Activated naive CD4-positive, alpha-beta T cell treated with anti-CD3 and anti-CD28 coated beads, Interleukin-2, amount 50 U/mL, for 24 hours (primary cell): ENCODE measurements at regions not wholly inside any gene's neighbourhood (a gene's known extent, or its start where the extent isn't known, plus 50 kb on each side); places are given as distances from the start of the nearest gene placed in this dataset.

Source experiments
- H3K27ac Mint-ChIP-seq: one replicate; pipeline ENCODE4 v1.8.0; 2021; ENCODE audit warnings: mild to moderate bottlenecking, mixed read lengths
- H3K27me3 Mint-ChIP-seq: one replicate; pipeline ENCODE4 v1.8.0; 2021; ENCODE audit warnings: mixed read lengths
- H3K36me3 Mint-ChIP-seq: one replicate; pipeline ENCODE4 v1.8.0; 2021; ENCODE audit warnings: mixed read lengths
- H3K4me1 Mint-ChIP-seq: one replicate; pipeline ENCODE4 v1.8.0; 2021; ENCODE audit warnings: mixed read lengths
- H3K4me3 Mint-ChIP-seq: one replicate; pipeline ENCODE4 v1.8.0; 2021; ENCODE audit warnings: mild to moderate bottlenecking, mixed read lengths
- H3K9me3 Mint-ChIP-seq: one replicate; pipeline ENCODE4 v1.8.0; 2021; ENCODE audit warnings: mixed read lengths

- Mint-ChIP-seq H3K27me3 (no peaks in the 10 kb centered on the region), H3K4me1 (peaks cover 6% of the 10 kb centered on the region), H3K27ac (no peak overlapping the region), H3K9me3 (peaks cover 13% of the 10 kb centered on the region), H3K4me3 (no peak overlapping the region), H3K36me3 (peaks cover 3% of the 10 kb centered on the region)
Measured at GRCh38 chr3:31054032-31054431, 159.6 kb upstream of the GADL1 start.

GRCh38 chr3:31055757-31056156 is 161.3 kb upstream of the GADL1 start:
- Mint-ChIP-seq H3K4me3 (no peak overlapping the region), H3K36me3 (peaks cover 6% of the 10 kb centered on the region), H3K9me3 (peaks cover 23% of the 10 kb centered on the region), H3K27me3 (no peaks in the 10 kb centered on the region), H3K27ac (no peak overlapping the region), H3K4me1 (peaks cover 6% of the 10 kb centered on the region)

GRCh38 chr3:31057891-31058290 is 163.4 kb upstream of the GADL1 start:
- H3K27ac Mint-ChIP-seq, result no peak overlapping the region
- peaks cover 6% of the 10 kb centered on the region for H3K4me1 Mint-ChIP-seq
- peaks cover 19% of the 10 kb centered on the region for H3K9me3 Mint-ChIP-seq
- no peak overlapping the region for H3K4me3 Mint-ChIP-seq
- peaks cover 8% of the 10 kb centered on the region for H3K36me3 Mint-ChIP-seq
- H3K27me3 Mint-ChIP-seq, result no peaks in the 10 kb centered on the region

- no peaks in the 10 kb centered on the region for H3K27me3 Mint-ChIP-seq
- peaks cover 4% of the 10 kb centered on the region for H3K36me3 Mint-ChIP-seq
- peaks cover 11% of the 10 kb centered on the region for H3K9me3 Mint-ChIP-seq
- H3K4me3 Mint-ChIP-seq, result no peak overlapping the region
- H3K4me1 Mint-ChIP-seq, result no peaks in the 10 kb centered on the region
- H3K27ac Mint-ChIP-seq, result no peak overlapping the region
Measured at GRCh38 chr3:31064021-31064420, 169.6 kb upstream of the GADL1 start.

- peaks cover 2% of the 10 kb centered on the region for H3K36me3 Mint-ChIP-seq
- H3K27ac Mint-ChIP-seq, result no peak overlapping the region
Measured at GRCh38 chr3:31065765-31066164, 171.3 kb upstream of the GADL1 start.

GRCh38 chr3:31067004-31067403 is 172.5 kb upstream of the GADL1 start:
- Mint-ChIP-seq H3K36me3 (peaks cover 1% of the 10 kb centered on the region), H3K4me3 (no peak overlapping the region), H3K4me1 (no peaks in the 10 kb centered on the region), H3K27me3 (no peaks in the 10 kb centered on the region), H3K27ac (no peak overlapping the region), H3K9me3 (peaks cover 9% of the 10 kb centered on the region)

More at GRCh38 chr3:31065765-31066164, 171.3 kb upstream of the GADL1 start:
- Mint-ChIP-seq H3K4me1 (no peaks in the 10 kb centered on the region), H3K27me3 (no peaks in the 10 kb centered on the region), H3K4me3 (no peak overlapping the region), H3K9me3 (peaks cover 1% of the 10 kb centered on the region)

GRCh38 chr3:31075471-31075870 is 181.0 kb upstream of the GADL1 start:
- H3K4me3 Mint-ChIP-seq, result no peak overlapping the region
- H3K27me3 Mint-ChIP-seq, result no peaks in the 10 kb centered on the region
- H3K27ac Mint-ChIP-seq, result no peak overlapping the region
- peaks cover 14% of the 10 kb centered on the region for H3K9me3 Mint-ChIP-seq
- peaks cover 12% of the 10 kb centered on the region for H3K4me1 Mint-ChIP-seq
- peaks cover 2% of the 10 kb centered on the region for H3K36me3 Mint-ChIP-seq

- Mint-ChIP-seq H3K27ac (no peak overlapping the region), H3K36me3 (peaks cover 2% of the 10 kb centered on the region), H3K4me1 (peaks cover 12% of the 10 kb centered on the region), H3K9me3 (peaks cover 14% of the 10 kb centered on the region), H3K4me3 (no peak overlapping the region), H3K27me3 (no peaks in the 10 kb centered on the region)
Measured at GRCh38 chr3:31075876-31076275, 181.4 kb upstream of the GADL1 start.

- H3K27ac Mint-ChIP-seq, result peak overlapping the region; percentile 0
- H3K4me1 Mint-ChIP-seq, result peaks cover 12% of the 10 kb centered on the region
- H3K4me3 Mint-ChIP-seq, result no peak overlapping the region
- H3K27me3 Mint-ChIP-seq, result no peaks in the 10 kb centered on the region
- H3K9me3 Mint-ChIP-seq, result peaks cover 4% of the 10 kb centered on the region
- H3K36me3 Mint-ChIP-seq, result peaks cover 1% of the 10 kb centered on the region
Measured at GRCh38 chr3:31077021-31077601, 182.7 kb upstream of the GADL1 start.

GRCh38 chr3:31077826-31078225 is 183.4 kb upstream of the GADL1 start:
- Mint-ChIP-seq H3K9me3 (no peaks in the 10 kb centered on the region), H3K36me3 (no peaks in the 10 kb centered on the region), H3K27ac (peak overlapping the region; percentile 1), H3K4me1 (peaks cover 12% of the 10 kb centered on the region), H3K4me3 (no peak overlapping the region), H3K27me3 (no peaks in the 10 kb centered on the region)

- Mint-ChIP-seq H3K9me3 (no peaks in the 10 kb centered on the region), H3K27ac (no peak overlapping the region), H3K27me3 (no peaks in the 10 kb centered on the region), H3K36me3 (no peaks in the 10 kb centered on the region), H3K4me3 (no peak overlapping the region), H3K4me1 (peaks cover 12% of the 10 kb centered on the region)
Measured at GRCh38 chr3:31079689-31080088, 185.2 kb upstream of the GADL1 start.

- Mint-ChIP-seq H3K9me3 (no peaks in the 10 kb centered on the region), H3K27me3 (no peaks in the 10 kb centered on the region), H3K36me3 (no peaks in the 10 kb centered on the region), H3K4me3 (no peak overlapping the region), H3K4me1 (peaks cover 12% of the 10 kb centered on the region), H3K27ac (no peak overlapping the region)
Measured at GRCh38 chr3:31081018-31081662, 186.7 kb upstream of the GADL1 start.

- no peaks in the 10 kb centered on the region for H3K36me3 Mint-ChIP-seq
- H3K4me3 Mint-ChIP-seq, result no peak overlapping the region
- no peaks in the 10 kb centered on the region for H3K9me3 Mint-ChIP-seq
- no peak overlapping the region for H3K27ac Mint-ChIP-seq
- no peaks in the 10 kb centered on the region for H3K4me1 Mint-ChIP-seq
- no peaks in the 10 kb centered on the region for H3K27me3 Mint-ChIP-seq
Measured at GRCh38 chr3:31086148-31086547, 191.7 kb upstream of the GADL1 start.

- Mint-ChIP-seq H3K27ac (no peak overlapping the region), H3K9me3 (no peaks in the 10 kb centered on the region), H3K27me3 (no peaks in the 10 kb centered on the region), H3K36me3 (no peaks in the 10 kb centered on the region), H3K4me1 (no peaks in the 10 kb centered on the region), H3K4me3 (no peak overlapping the region)
Measured at GRCh38 chr3:31086698-31087097, 192.2 kb upstream of the GADL1 start.

GRCh38 chr3:31091748-31092147 is 197.3 kb upstream of the GADL1 start:
- Mint-ChIP-seq H3K27ac (no peak overlapping the region), H3K36me3 (no peaks in the 10 kb centered on the region), H3K27me3 (no peaks in the 10 kb centered on the region), H3K4me1 (peaks cover 7% of the 10 kb centered on the region), H3K9me3 (no peaks in the 10 kb centered on the region), H3K4me3 (no peak overlapping the region)

GRCh38 chr3:31092748-31093589 is 198.5 kb upstream of the GADL1 start:
- H3K27ac Mint-ChIP-seq, result no peak overlapping the region
- H3K4me1 Mint-ChIP-seq, result peaks cover 12% of the 10 kb centered on the region
- H3K4me3 Mint-ChIP-seq, result no peak overlapping the region
- no peaks in the 10 kb centered on the region for H3K27me3 Mint-ChIP-seq
- H3K36me3 Mint-ChIP-seq, result no peaks in the 10 kb centered on the region
- no peaks in the 10 kb centered on the region for H3K9me3 Mint-ChIP-seq
